ENCODE measurements at regions not wholly inside any gene's neighbourhood (a gene's known extent, or its start where the extent isn't known, plus 50 kb on each side); places are given as distances from the start of the nearest gene placed in this dataset.
A peak's percentile ranks its signal among the peaks of the same experiment; 100 is the strongest.

DNA sequence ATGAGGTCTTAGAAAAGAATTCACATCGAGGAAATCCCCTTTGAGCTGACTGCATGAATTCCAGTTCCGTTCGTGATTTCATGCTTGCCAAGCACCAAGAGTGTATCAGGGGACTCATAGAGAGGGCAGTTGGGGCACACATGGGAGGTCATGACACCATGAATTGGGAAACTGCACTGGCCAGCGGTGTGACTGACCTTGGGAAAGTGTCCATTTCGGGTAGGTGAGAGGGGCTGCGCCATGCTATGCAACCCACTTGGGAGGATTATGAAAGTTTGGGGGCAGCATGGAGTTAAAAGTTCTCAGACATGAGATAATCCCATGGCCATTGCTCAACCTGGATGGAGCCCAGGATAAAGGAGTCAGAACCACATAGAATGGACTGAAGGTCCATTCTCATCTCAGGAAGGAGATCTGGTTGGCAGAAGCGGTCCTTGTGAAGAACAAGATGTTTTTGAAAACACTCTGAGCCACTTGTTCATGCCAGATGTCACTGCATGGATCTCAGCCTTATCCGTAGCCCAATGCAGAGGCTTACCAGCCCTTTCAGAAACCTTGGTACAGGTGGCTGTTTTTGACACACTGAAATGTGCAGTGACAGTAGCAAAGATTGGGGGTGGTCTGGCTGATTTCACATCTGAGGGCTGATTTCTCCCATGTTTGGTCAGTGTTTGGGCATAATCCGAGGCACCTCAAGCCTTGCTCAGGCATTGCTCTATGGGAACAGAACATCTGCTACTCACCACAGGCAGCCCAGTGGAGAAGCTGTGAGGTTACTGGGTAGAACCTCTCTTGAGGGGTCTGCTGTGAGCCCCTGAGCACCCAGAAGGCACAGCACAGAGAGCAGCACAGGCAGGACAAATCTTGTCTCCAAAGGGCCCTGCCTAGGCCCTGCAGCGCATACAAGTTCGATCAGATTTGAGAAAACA, 252.3 kb downstream of the CXCL12 start:
- DNase-seq (ENCODE audit: low read depth), result no peak
- no peak overlapping the region for H3K4me3 ChIP-seq (ENCODE audit: control insufficient read depth, low read depth, low read length)
- TF ChIP-seq, protein P1, sequence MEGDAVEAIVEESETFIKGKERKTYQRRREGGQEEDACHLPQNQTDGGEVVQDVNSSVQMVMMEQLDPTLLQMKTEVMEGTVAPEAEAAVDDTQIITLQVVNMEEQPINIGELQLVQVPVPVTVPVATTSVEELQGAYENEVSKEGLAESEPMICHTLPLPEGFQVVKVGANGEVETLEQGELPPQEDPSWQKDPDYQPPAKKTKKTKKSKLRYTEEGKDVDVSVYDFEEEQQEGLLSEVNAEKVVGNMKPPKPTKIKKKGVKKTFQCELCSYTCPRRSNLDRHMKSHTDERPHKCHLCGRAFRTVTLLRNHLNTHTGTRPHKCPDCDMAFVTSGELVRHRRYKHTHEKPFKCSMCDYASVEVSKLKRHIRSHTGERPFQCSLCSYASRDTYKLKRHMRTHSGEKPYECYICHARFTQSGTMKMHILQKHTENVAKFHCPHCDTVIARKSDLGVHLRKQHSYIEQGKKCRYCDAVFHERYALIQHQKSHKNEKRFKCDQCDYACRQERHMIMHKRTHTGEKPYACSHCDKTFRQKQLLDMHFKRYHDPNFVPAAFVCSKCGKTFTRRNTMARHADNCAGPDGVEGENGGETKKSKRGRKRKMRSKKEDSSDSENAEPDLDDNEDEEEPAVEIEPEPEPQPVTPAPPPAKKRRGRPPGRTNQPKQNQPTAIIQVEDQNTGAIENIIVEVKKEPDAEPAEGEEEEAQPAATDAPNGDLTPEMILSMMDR (IDR thresholded peaks at IDR 0.05; ENCODE audit: control insufficient read depth, insufficient read depth, low read depth, low read length, missing control alignments), result no peak

DNA sequence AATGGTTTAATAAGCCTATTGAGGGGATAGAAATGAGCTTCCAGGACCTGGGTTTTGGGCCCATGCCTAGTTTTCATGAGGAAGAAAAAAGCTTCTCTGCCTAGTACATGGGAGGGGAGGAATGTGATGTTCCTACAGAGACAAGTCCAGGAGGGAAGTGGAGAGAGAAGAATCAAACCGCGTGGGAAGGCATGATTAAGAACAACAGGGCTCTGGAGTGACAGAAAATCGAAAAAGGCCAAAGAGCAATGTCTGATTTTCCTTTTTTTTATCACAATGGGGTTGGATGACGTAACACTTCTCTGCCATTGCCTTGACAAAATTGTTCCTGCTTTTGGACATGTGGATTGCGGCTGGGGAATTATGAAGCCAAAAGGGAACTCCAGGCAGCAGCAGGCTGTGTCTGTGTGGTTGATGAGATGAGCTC, 258.6 kb downstream of the CXCL12 start:
- H3K4me3 ChIP-seq (ENCODE audit: control insufficient read depth, low read depth, low read length), result no peak overlapping the region
- no peak for DNase-seq (ENCODE audit: low read depth)
- TF ChIP-seq, protein P1 (IDR thresholded peaks at IDR 0.05; ENCODE audit: control insufficient read depth, insufficient read depth, low read depth, low read length, missing control alignments), result no peak

DNA sequence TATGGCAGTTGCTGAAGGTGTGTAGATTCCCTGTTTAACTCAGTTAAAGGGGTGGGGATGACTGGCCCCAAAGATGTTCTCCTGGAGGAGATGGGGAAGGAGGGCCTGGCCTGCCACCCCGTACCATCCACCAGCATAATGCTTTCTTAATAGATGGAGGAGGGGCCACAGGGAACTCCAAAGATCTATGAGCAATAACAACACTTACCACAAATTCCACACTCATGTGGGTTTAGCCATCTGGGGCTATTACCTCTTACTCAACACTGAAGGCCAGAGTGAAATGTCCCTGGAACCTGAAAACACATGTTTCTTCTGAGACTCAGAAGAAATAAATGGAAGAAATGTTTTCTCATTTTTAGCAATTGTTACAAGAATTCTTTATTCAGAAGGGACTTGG, 259.0 kb downstream of the CXCL12 start:
- H3K4me3 ChIP-seq (ENCODE audit: control insufficient read depth, low read depth, low read length), result no peak overlapping the region
- peak; percentile 82 for DNase-seq (ENCODE audit: low read depth)
- TF ChIP-seq, protein P1 (IDR thresholded peaks at IDR 0.05; ENCODE audit: control insufficient read depth, insufficient read depth, low read depth, low read length, missing control alignments), result no peak

DNA sequence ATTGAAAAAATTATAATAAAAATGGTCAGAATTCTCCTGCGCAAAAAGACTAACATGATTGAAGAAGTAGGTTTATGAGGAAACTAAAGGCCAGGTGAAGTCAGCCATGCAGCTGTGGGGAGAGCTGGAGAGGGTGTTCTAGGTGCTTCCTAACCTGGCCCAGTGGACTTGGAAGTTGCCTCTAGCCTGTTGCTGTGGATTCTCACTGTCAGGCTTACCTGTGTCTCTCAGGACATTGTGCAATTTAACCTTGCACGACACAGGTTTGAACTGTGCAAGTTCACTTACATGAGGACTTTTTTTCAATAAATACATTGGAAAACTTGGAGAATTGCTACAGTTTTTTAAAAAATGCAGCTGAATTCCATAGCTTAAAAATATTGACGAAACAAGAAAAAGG, 266.4 kb downstream of the CXCL12 start:
- TF ChIP-seq, protein P1 (IDR thresholded peaks at IDR 0.05; ENCODE audit: control insufficient read depth, insufficient read depth, low read depth, low read length, missing control alignments), result no peak
- no peak overlapping the region for H3K4me3 ChIP-seq (ENCODE audit: control insufficient read depth, low read depth, low read length)
- DNase-seq (ENCODE audit: low read depth), result no peak

DNA sequence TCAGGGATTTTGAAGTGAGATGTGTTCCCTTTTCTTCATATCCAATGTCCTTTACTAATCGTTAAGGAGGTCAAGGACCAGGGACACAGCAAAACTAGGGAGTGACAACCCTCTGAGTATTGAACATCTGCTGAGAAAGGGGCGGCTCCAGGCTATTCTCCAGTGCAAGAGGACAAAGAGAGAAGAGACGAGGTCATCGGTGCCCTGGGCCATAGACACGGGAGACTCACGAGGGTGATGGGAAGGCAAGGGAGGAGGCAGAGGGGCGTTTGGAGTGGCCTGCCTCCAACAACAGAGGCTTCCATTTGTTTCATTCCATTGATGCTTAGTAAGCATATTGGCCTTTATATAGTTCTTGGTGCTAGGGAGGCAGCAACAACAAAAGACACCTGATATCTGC, 268.4 kb downstream of the CXCL12 start:
- no peak overlapping the region for H3K4me3 ChIP-seq (ENCODE audit: control insufficient read depth, low read depth, low read length)
- TF ChIP-seq, protein P1 (IDR thresholded peaks at IDR 0.05; ENCODE audit: control insufficient read depth, insufficient read depth, low read depth, low read length, missing control alignments), result no peak
- no peak for DNase-seq (ENCODE audit: low read depth)

GRCh38 chr10:44115516-44115915, 269.4 kb downstream of the CXCL12 start:
- DNase-seq (ENCODE audit: low read depth), result no peak
- no peak overlapping the region for H3K4me3 ChIP-seq (ENCODE audit: control insufficient read depth, low read depth, low read length)
- TF ChIP-seq, protein P1 (IDR thresholded peaks at IDR 0.05; ENCODE audit: control insufficient read depth, insufficient read depth, low read depth, low read length, missing control alignments), result no peak
